NCI-H345 (cell line): ENCODE measurements at regions not wholly inside any gene's neighbourhood (a gene's known extent, or its start where the extent isn't known, plus 50 kb on each side); places are given as distances from the start of the nearest gene placed in this dataset.

Experiments
- DNase-seq: peaks from one replicate; lab custom pipeline; 2025; lab: John Stamatoyannopoulos, UW

GRCh38 chr6:71430018-71430417 lies 141.4 kb downstream of the OGFRL1 start:
- no peak for DNase-seq

GRCh38 chr6:71433441-71433840 lies 144.8 kb downstream of the OGFRL1 start:
- DNase-seq: no peak

GRCh38 chr6:71444222-71444621 lies 155.6 kb downstream of the OGFRL1 start:
- no peak for DNase-seq

GRCh38 chr6:71446057-71446456 lies 157.4 kb downstream of the OGFRL1 start:
- DNase-seq: no peak

- no peak for DNase-seq
Measured at GRCh38 chr6:71446470-71446869, 157.9 kb downstream of the OGFRL1 start.

- no peak for DNase-seq
Measured at GRCh38 chr6:71452697-71453370, 164.2 kb downstream of the OGFRL1 start.

GRCh38 chr6:71453371-71453706 lies 164.7 kb downstream of the OGFRL1 start:
- DNase-seq: no peak

GRCh38 chr6:71454056-71454455 lies 165.4 kb downstream of the OGFRL1 start:
- DNase-seq: no peak

DNA sequence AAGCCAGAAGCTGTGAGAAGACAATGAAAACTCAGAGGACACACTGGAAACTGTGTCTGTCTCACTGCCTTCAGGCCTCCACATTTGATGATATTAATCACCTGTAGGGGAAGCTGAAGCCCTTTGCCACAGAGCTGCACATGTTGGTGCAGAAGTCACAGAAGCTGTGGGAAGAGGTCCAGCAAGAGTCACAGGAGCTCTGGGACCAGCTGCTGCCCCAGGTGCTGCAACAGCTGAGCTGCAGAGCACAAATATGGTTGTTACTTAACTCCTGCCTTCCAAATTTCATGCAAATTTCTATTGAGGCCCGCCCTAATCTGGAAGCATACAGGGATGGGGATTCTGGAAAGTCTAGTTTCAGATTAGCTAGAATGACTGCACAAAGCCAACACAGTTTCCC lies 169.3 kb downstream of the OGFRL1 start:
- DNase-seq: no peak

- DNase-seq: peak; percentile 19
Measured at GRCh38 chr6:71459162-71459561, 170.6 kb downstream of the OGFRL1 start.

- no peak for DNase-seq
Measured at GRCh38 chr6:71460933-71461332, 172.3 kb downstream of the OGFRL1 start.

- no peak for DNase-seq
Measured at GRCh38 chr6:71463061-71463460, 174.4 kb downstream of the OGFRL1 start.

DNA sequence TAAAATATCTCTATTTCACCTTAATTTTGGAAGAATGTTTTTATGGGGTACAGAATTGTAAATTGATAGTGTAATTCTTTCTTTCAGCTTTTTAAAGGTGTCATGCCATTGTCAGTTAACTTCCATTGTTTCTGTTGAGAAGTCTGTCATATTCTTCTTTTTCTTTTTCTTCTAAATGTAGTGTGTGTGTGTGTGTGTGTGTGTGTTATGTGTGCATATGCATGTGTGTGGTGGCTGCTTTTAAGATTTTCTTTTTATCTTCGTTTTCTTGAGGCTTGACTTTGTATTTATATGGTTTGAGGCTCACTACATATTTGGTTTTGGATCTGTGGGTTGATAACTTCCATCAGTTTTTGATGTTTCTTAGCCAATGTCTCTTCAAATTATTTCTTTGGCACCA lies 176.5 kb downstream of the OGFRL1 start:
- no peak for DNase-seq

DNA sequence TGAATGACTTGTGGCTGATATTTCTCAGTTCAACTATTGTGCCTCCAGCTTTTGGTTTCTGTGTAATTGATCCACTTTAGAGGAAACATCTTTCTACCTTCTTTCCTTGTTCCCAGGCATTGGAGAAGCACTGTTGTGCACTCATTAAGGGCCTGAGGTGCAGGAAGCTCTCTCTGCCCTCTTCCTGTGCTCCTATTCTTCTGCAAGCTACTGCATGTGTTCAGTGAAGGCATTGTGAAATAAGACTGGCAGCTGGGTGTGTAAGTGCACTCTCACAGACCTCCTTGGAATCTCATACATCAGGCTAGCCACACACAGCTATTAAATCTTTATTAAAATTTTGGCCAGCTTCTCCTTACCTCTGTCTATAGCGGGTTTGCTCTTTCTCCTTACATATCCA lies 177.8 kb downstream of the OGFRL1 start:
- no peak for DNase-seq

- no peak for DNase-seq
Measured at GRCh38 chr6:71468038-71468437, 179.4 kb downstream of the OGFRL1 start.

DNA sequence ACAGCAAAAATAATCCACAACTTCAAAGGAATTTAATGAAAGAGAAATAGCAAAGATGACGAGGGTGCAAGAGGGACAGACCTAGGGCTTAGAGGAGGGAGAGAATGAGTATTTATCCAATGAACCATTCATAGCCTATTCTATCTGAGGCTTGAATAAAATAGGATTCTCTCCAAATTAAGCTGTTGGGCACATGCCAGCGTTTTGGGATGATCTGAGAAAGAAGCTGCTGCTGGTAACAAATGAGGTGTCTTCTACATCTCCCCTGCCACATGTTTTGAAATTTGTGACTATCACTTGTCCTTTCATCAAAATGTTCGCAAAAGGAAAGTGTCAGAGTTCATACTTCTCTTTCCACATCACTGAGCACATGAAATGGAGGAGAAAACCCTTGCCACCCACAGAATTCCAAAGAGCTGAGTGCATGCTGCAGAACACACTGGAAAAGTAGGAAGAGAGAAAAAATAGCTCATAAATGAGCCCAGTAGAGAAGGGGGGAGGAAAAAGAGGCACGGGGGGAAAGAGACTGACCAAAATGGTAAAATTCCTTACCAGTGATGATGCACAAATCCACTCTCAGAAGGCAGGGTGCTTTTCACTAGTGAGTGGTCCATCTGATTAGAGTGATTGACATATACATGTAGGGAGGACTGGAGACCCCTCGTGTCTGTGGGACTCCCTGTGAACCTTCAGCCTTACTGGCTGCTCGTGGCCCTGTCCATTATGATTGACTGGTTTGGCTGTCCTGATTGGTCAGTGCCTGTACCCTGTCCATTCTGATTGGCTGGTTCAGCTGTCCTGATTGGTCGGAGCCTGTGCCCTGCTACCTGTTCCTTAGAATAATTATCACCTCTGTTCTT lies 180.5 kb downstream of the OGFRL1 start:
- DNase-seq: no peak

- DNase-seq: no peak
Measured at GRCh38 chr6:71471718-71472117, 183.1 kb downstream of the OGFRL1 start.

- no peak for DNase-seq
Measured at GRCh38 chr6:71473926-71474325, 185.3 kb downstream of the OGFRL1 start.

- no peak for DNase-seq
Measured at GRCh38 chr6:71474942-71475341, 186.3 kb downstream of the OGFRL1 start.

DNA sequence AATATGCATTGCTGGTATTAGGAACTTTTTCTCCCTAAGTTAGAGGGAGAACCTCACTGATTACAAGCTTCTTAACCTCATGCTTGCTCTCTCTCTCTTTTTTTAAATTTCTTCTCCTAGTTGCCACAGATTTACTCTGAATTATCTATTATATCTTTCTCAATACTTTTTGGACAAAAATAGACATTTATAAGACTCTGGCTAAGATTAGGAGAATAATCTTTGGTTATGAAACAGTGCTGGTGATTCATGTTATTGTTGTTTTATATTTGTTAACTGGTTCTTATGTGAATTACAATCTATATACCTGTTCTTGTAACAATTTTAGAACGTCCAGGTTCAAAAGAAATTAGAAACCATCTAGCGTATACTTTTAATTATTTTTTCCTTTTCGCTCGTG lies 187.8 kb downstream of the OGFRL1 start:
- DNase-seq: no peak

GRCh38 chr6:71476872-71477271 lies 188.3 kb downstream of the OGFRL1 start:
- no peak for DNase-seq

DNA sequence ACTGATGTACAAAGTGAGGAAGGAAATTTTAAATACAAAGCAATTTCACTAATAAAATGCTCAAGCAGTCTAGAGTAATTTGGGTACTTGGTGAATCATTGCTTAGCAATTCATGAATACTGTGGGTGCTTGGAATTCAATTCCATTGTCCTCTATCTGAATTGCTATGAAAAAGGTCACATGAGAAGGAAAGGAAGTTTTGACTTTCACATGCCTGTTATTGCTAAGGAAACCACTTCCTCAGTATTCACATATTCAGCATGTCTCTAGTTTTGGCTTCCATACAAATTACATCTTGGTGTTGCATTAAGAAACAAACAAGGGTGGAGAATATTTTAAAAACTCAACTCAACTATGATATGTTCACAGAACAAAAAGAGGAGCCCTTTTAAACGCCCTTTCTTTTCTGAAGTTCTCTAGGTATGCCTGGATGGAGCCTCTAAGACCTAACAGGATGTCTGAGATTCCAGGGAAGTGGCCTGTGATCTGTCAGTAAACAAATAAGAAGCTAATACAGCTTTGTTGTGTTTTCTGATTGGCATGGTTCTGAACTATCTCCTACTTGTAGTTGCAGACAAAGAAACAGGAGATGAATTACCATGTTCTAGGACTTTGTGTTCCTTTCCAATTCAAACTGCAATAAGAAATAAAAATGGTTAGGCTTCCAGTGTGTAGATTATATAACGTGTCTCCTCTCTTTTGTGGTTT lies 190.4 kb downstream of the OGFRL1 start:
- DNase-seq: no peak

GRCh38 chr6:71480577-71480976 lies 192.0 kb downstream of the OGFRL1 start:
- no peak for DNase-seq
